Fibroblast of skin of left quadriceps (primary cell): ENCODE measurements at regions not wholly inside any gene's neighbourhood (a gene's known extent, or its start where the extent isn't known, plus 50 kb on each side); places are given as distances from the start of the nearest gene placed in this dataset.

Source experiments
- DNase-seq, 2 experiments: peaks; one replicate each; pipeline ENCODE4 v3.0.0-alpha.2; 2013; ENCODE audit warnings: low read depth in 2 of 2

DNA sequence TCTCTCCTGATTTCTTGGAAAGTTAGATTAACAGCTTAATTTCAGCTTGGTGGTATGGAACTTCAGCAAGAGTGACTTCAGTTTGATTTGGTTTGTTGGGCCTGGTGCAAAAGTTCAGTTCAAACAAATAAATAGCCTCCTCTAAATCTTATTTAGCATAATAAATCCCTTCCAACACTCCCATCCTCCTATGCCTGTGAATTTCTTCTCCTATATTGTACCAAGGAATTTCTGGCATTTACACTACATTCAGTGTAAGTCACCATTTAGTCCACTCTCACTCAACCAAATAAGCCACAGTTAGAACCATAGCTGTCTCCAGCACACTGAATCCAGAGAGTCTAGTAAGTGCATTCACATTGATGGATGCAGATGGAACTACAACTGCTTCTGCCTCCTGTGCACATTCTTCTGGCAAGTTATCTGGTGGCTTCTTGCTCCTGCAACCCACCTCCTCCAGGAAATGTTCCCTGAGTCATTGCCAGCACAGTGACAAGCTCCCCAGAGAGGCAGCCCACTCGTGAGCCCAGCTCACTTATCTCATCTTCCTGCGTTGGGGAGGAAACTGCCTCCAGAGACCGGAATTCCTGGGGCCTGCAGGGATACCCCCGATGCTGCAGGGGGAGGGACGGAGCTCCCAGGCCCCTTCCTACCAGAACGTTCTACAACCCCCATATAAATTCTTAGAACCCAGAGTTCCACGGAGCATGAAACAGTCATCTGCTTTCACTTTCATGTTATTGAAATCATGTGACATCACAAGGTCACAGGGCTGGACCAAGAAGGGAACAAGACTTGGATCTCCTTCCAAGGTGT is 318.3 kb downstream of the PHKB start:
- no peak for DNase-seq

DNA sequence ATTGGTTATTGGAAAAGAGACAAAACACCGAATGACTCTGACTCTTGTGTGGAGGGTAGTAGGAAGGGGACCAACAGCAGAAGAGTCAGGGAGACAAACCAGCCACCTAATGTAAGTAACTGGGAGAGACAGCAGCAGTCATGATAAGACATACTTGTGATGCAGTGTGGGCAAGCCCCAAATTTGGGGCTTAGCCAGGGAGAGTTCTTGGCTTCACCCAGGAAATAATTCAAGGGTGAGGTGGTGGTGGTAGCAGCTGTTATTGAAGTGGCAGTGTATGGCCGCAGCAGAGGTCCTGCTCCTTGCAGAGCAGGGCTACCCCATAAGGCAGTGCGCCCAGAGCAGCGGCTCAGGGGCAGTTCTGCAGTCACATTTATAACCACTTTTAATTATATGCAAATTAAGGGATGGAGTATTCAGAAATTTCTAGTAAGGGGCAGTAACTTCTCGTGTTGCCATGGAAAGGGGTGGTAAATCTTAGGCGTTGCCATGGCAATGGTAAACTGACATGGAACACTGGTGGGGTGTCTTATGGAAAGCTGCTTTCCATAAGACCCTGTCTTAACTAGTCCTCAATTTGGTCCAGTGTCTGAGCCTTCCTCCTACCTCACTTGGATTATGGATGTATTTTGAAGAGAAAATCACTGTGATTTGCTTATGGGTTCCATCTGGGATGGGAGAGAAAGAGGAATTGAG is 317.1 kb downstream of the PHKB start:
- no peak for DNase-seq

DNA sequence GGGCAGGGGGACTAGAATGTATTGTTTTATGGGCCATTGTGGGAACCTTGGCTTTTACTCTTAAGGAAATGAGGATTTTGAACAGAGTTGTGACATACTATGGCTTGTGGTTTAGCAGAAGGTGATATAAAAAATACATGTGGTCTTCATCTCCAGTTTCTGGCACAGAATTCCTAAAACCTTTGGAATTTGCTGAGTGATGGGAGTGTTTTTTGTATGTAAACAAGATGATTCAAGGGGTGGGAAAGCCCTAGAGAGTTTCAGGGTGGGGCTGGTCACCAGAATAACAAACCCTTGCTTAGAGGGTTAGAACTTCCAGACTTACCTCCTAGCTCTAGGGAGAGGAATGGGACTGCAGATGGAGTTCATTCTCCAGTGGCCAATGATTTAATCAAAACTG is 316.1 kb downstream of the PHKB start:
- peak; percentile 45 to 48 for DNase-seq

DNA sequence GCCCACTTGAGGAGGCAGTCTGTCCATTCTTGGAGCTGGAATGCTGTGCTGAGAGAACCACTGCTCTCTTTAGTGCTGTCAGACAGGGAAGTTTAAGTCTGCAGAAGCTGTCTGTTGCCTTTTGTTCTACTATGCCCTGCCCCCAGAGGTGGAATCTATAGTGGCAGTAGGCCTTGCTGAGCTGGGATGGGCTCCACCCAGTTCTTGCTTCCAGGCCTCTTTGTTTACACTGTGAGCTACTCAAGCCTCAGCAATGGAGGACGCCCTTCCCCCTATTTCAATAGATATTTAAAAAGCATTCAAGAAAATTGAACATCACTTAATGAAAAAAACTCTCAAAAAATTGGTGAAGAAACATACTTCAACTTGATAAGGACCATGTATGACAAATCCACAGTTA is 313.5 kb downstream of the PHKB start:
- DNase-seq = no peak

DNA sequence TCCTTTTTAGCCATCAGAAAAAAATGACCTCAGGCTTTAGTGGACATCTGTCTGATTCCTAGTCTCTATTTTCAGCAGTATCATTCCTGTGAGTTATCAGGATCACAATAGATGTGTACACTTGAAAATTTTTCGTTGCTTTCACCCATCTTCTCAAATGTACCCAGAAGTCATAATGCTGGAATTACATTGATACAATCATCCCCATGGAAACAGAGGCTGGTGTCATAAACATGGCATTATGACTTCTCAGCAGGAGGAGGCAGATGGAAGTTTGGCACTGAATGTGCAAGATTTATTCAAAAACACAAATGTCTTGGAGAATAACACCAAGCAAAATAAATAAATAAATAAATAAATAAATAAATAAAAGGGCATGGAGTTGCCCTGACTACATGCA is 292.5 kb downstream of the PHKB start:
- no peak for DNase-seq
